Dedifferentiated amniotic fluid mesenchymal stem cell (primary cell): ENCODE measurements at regions not wholly inside any gene's neighbourhood (a gene's known extent, or its start where the extent isn't known, plus 50 kb on each side); places are given as distances from the start of the nearest gene placed in this dataset.
"Not testable (repeated sequence)": the region's sequence is repeated elsewhere in the genome, so short reads cannot be mapped to it uniquely, and the experiment has no call there.

Experiments
- DNase-seq: peaks from one replicate; pipeline ENCODE4 v3.0.0-alpha.2; 2016; ENCODE audit errors: extremely low spot score

DNA sequence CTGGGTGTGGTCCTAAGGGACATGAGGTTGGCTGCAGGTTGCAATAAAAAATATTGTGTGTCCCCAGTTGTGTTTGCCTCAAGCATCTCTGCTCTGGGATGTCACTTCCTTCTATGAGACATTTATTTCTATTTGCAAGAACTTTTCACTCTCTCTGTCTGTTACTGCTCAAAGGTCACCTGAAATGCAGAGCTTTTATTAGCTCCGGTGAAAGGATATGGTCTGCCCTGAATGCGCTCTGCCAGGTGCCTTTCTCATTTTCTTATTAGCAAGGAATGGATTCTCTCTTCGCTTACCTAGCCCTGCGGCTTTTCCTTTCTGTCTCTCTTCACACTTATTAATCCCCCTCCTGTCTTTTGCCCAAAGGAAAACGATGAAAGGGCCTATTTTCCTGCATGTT is 526.1 kb downstream of the TMEM38B start:
- DNase-seq, result no peak

DNA sequence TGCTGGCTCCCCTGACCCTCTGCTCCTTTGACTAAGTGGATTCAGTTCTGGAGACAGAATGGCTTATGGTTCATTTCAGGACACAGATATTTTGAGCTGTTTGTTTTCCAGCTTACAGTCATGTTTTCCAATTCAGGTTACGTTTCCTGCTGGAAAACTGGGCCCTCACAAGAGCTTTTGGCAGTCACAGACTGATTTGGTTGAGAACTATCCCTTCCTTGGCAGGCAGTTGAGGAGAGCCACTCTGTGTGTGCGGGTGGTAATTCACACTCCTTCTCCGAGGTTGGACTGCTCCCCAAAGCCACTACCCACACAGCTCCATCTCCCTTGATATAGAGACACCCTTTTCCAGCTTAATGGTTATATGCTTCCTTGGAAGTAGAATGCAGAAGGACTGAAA is 534.5 kb downstream of the TMEM38B start:
- DNase-seq, result no peak

DNA sequence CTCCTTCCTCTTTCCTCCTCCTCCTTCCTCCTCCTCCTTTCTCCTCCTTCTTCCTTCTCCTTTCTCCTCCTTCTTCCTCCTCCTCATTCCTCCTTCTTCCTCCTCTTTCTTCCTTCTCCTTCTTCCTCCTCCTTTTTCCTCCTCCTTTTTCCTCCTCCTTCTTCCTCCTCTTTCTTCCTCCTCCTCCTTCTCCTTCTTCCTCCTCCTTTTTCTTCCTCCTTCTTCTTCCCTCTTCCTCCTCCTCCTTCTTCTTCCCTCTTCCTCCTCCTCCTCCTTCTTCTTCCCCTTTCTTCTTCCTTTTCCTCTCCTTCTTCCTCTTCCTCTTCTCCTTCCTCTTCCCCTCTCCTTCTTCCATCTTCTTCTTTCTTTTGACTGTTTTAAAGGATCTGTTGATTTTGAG is 538.8 kb downstream of the TMEM38B start:
- DNase-seq, result no peak

DNA sequence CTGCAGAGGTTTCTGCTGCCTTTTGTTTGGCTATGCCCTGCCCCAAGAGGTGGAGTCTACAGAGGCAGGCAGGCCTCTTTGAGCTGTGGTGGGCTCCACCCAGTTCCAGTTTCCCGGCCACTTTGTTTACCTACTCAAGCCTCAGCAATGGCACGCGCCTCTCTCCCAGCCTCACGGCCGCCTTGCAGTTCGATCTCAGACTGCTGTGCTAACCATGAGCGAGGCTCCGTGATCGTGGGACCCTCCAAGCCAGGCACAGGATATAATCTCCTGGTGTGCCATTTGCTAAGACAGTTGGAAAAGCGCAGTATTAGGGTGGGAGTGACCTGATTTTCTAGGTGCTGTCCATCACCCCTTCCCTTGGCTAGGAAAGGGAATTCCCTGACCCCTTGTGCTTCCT is 566.6 kb downstream of the TMEM38B start:
- DNase-seq, result not testable (repeated sequence)

DNA sequence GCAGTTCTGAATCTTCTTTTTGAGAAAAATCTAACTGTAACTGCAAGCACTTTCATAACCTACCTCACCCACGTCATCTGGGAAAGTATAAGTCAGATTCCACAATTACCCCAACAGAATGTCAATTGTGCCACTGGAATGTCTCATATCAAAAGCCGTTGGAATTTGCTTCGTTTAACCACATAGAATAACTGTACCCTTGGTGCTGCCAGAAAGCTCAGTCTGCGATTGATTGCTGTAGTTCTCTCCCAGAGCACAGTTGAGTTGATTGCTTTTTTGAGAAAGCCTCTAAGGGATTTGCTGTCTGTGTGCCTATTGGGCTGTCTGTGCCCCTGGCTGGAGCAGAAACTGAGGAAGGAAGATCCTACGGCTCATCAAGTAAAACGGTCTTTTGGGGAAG is 583.6 kb downstream of the TMEM38B start:
- DNase-seq, result no peak

DNA sequence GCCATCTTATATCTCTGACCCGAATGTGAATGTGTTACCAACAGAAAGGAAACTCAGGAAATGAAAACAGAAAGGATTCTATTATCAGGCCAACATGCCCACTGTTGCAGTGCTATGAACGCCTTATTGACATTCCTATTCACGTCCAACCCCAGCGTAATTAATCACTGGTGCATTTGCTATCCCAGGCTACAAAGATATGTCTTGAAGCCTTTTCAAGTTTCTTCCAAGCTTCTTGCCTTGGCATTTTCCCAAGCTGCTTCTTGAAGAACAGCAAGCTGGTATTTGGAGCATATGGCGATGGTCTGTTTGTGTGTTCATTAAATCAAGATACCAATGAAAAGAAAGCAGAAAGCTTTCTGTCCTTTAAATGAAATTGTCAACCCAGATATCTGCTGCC is 579.2 kb upstream of the ZNF462 start:
- no peak for DNase-seq

DNA sequence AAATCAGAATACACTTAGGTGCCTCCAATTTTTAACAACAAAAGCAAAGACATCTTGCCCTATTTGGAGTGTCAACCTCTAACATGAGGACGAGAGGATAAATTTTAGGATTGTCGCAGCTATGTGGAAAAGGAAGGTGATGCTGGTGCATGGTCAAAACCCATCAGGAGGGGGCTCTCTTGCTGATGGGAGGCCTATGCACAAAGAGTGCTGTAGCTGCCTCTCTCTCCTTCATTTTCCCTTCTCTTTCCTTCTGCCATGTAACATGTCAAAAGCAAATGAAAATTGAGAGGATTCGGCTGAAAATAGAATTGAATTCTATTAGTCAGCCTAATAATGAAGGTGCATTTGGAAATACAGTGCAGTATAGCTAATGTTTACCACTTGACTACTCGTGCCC is 578.7 kb upstream of the ZNF462 start:
- DNase-seq, result no peak

DNA sequence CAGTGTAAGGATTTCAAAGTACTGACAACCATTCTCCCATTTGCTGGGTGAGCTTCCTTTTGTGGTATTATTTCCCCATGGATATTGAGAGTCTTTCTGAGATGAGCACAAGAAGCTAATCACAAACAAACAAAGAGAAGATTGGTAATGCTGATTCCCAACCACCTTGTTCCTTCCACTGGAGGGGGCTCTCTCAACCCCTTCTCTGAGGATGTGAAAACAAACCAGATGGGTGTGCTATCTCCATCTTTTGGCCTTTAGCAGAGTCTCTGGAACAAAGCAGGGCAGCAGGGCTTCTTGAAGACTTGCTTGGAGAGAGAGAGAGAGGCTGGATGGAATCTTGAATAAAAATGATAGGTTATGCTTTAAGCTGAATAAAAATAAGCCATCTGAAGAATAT is 576.7 kb upstream of the ZNF462 start:
- DNase-seq, result no peak

DNA sequence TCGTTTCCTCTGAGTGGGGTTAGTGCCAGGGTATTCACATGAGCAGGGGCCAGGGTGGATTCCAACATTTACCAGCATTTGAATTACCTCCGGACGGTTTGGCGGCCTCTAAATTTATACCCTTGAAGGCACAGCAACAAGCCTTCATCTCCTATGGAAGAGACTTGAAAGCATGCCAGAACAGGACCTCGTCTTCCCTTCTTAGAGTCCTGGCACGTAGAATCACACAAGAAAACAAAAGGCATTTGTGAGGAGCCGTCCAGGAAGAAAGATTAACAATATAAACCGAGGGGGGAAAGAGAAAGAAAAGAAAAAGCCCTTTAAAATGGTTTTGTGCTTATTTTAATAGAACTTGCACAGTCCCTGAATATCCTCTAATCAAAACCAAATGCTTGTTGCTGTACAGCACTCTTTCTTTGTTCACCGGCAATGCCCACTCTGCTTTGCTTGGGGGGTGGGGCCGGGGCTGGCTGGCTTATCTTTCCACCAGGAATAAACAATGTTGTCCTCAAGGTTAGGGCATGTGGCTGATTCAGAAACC is 575.8 kb upstream of the ZNF462 start:
- no peak for DNase-seq

DNA sequence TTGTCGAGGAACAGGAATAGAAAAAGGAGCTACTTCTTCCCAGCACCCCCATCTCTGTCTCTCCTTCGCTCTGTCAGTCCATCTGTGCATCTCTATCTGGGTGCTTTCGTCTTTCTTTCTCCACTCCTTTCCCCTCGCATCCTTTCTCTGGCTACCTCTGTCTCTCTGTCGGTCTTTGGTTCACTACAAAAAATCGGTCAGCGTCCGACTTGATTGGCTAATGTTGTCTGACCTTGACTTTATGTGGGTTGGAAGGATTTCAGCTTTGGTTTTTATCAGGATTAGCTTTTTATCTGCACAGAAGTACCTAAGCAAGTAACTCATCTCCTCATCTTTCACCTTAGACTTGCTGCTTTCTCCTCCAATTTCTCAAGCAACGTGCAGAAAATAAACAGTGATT is 575.2 kb upstream of the ZNF462 start:
- no peak for DNase-seq

DNA sequence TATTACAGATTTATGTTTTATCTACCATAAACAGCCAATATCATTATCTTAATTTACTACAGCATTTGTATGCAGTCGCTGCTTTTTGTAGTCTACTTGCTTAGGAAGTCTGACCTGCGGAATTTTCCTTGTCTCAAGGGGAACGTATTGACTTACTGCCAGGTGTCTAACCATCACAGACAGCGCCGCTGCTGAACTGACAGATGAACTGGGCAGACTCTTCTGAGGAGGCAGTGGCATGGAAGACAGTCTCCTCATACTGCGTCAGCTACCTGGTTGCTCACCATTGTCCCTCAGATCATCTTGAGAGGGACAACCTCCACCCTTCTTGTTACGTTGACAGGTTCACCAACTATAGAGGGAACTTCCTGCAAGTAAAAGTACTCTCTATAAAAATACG is 574.3 kb upstream of the ZNF462 start:
- no peak for DNase-seq

DNA sequence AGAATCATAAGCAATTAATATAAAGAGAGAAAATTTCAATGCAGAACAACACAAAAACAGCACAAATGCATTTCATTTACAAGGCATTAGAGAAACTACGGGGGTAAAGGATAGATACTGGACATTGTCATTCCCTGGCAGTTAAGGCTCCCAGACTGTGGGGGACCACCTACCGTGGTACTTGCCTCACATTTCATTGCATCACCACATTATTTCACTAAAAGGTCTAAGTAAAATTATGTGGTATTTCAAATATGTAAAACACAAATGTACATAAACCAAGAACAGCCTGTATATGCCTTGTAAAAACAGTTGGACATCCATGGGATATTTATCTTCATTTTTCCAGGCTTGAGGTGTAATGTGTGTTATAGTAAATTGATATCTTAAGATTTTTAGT is 571.2 kb upstream of the ZNF462 start:
- no peak for DNase-seq

DNA sequence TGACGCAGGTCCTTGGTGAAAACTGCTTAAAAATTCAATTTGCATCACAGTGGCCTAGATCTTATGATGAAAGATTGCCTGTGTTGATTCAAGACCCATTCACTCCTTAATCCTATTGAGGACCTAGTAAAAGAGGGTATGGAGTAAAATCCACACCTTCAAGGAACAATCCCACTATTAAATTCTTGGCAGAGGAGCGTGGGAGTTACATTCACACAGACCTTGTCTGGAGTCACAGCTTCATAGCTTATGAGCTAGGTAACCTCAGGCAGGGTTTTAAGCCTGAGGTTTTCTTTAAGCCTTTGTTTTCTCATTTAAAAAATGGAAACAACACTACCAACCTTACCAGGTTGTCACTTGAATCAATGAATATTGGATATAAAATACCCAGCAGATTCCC is 566.5 kb upstream of the ZNF462 start:
- no peak for DNase-seq

DNA sequence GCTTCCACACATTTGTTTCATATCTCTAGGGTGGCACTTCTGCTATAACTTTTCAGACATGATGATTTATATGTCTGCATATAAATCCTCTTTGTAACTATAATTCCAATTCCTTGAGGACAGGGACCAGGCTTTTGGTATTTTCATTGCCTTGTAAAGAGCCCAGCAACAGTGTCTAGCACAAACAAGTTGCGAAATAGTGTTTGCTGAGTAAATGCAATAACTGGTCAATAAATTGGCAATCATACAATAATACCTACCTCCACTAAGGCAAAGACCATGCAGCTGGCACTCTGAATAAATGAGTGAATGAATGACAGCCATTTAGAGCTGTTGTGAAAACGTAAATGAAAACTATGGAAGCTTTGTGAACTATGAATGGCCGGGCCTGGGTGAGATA is 564.0 kb upstream of the ZNF462 start:
- no peak for DNase-seq

DNA sequence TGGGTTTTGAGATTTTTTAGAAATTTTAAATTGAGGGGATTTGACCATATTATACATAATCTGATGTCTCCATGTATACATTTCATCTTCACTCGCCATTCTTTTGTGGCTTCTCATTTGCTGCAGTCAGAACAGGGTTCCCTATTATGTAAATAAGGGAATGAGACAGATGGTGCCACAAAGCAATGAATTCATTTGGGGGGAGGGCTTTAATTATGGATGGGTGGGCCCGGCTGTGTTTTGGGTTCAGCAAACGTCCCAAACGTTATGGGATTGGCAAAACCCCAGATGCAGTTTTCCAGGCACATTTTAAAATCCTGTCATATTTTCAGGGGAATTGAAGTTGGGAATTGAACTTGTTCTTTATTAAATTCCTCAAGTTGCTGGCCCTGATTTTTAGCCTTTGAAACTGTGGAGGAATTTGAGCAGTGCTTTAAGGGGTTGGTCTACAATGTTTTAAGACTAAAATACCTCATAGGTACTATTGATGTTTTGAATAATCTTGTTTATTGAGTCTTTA is 558.5 kb upstream of the ZNF462 start:
- no peak for DNase-seq

DNA sequence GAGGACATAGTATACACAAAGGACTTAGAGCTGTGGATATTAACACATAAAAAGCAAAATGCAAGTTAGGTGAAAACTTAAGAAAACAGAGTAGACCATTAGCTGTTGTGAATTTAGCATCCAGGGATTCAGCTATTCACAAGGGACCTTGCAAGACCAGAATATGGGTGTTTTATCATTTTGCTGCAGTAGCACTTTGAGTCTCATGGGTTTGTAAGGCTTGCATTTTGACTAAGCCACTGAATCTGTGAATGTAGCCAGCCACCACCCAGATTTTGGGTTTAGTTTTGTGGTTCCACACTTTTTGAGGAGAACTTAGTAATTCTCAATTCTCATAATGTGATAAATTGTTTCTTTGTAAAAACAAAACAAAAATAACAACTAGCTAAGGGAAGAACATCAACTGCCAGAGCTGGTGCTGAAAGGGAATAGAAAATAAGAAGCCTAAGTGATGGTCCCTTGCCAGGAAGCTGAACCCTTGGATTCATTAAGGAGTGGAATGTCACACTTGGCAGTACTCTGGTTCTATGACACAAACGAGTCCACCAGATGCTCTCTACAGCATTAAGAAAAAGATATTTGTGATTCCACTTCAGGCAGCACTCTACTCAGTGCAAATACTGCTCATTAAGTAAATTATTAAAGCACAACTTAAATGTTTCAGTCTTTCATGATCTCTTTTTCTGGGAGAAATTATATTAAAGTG is 557.4 kb upstream of the ZNF462 start:
- DNase-seq, result no peak

DNA sequence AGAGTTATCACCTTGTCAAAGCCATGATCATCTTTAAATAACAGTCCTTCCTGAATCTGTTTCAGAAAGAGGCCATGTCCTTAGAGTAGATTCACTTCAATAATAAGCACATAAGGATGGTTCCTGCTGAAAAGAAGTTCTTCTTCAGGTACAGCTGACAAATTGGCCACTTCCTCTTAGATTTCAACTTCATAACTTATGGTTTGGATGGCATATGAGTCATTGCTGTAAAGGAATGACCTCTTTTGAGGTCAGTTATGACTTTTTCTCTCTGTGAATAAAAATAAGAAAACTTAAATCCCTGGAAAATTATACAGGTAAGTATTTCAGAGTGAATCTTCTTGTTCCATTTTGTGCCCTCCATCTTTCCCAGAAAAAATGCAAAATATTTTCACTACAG is 555.3 kb upstream of the ZNF462 start:
- DNase-seq, result no peak

DNA sequence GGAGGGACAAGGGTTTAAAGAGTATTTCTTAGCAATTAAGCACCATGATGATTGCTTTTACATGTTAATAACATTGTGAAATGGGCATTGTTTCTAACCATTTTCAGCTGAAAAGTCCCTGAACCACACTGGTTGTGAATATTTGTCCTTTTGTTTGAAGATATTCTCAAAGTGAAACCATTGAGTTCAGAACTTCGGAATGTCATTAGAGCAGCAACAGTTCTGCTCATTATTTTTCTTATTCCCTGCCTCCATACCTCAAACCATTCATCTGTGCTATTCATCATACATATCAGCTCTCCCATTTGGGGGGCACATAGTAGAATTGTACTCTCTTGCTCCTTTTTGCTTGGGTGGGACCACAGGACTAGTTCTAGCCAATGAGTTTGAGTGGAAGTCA is 553.0 kb upstream of the ZNF462 start:
- DNase-seq, result no peak

DNA sequence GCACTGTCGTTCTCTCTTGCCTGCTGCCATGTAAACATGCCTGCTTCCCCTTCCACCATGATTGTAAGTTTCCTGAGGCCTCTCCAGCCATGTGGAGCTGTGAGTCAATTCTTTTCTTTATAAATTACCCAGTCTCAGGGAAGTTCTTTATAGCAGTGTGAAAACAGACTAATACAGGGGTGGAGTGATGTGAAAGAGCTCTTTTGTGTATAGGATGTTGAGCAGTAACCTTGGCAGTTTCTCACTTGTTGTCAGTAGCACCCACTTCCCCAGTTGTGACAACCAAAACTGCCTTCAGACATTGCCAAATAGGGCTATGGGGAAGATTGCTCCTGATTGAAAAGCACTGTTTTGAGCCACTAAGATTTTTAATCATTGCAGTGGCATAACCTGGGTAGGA is 552.2 kb upstream of the ZNF462 start:
- no peak for DNase-seq

DNA sequence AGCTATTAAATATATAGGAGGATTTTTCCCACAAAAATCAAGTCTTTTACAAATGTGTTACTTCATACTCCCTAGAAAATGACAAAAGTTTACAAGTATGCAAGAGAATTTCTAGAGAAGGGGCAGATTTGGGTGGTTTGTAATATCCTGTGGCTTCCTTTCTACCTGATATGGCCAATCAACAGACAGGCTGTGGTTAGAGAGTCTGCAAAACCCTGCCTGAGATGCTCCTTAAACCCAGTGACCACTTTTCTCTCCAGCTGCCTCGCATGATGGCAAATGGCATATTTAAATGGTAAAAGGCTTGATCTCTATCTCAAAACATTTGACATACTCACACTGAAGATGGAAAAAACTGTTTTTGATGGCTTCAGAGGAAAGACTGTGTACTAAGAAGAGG is 550.1 kb upstream of the ZNF462 start:
- DNase-seq, result no peak

DNA sequence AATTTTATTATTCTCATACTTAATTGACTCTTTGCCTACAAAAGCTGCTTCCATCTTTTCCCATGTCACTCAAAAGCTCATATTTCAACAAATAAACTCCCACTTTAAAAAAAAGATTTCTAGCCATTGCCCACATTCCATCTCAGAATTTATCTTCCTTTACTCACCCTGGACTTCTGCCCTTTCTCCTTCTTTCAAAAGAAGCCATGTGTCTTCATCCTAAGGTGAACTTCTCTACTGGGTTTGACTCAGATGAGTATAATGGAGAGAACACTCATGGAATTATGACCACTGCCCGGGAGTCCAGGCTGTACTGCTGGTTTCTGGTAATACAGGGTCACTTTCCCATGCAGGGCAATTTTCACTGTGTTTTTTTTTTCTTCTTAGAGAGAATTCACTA is 548.5 kb upstream of the ZNF462 start:
- DNase-seq, result no peak

DNA sequence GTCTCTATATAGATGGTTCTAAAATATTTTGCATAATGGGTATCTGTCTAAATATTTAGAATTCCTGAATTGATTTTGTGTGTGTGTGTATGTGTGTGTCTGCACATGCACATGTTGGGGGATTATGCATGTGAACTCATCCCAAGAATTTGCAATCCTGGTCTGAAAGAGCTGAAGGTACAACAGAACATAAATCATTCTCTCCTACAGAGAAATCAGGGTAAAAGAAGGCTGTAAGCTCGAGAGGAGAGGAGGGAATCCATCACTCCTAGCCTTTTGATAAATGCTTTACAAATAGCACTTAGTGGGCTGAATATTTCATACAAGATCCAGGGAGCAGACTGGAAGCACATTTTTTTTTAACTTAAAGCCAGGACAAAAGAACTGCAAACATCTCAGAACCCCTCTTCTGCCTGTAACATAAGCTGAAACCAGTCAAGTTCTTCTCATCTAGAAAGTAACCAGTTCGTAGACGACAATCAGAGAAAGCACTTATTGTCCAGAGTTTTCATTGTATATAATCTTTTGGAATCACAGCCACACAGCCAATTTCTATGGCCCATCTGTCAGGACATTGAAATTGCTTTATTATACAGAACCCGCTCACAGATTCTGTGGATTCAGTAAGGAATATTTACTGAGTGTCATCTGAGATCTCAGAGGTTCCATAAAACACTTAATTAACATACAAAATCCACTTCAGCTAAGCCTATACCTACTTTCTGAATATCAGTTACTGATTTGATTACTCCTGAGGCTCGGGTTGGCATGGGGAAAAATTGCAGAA is 541.4 kb upstream of the ZNF462 start:
- no peak for DNase-seq

DNA sequence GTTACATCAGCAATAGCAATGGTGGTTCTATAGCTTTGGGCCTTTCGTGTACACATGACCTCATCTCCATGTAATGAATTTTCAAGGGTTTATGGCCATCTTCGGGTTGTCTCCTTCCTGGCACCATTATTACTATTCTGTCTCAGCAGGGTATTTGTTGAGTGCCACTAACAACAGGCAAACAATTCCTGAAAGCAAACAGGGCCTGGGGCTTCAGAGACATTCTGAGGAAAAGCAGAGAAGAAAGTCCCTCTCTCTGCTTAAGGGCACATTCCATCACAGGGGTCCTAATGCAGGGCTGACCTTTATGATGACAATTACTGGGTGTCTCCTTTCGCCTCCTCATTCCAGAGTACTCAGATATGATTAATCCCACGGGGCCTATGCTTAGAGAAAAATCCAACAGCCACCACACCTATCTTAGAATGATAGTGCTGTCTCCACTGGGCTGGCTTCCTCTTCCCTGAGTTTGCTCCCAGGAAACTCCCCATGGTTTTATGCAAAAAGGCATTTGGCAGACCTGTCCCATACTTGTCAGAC is 540.2 kb upstream of the ZNF462 start:
- DNase-seq, result no peak
